Mesenchymal stem cell (in vitro differentiated cells and primary cell): ENCODE measurements at regions not wholly inside any gene's neighbourhood (a gene's known extent, or its start where the extent isn't known, plus 50 kb on each side); places are given as distances from the start of the nearest gene placed in this dataset.

ENCODE experiments used
- DNase-seq: peaks from one replicate; pipeline ENCODE4 v3.0.0-alpha.2; 2013
- H2AFZ ChIP-seq: one replicate; pipeline ENCODE4 v1.6.1; 2013; ENCODE audit warnings: low read depth, mild to moderate bottlenecking, control low read depth, inconsistent platforms, low read length, moderate library complexity
- H2AK5ac ChIP-seq: 2 replicates; pipeline ENCODE4 v1.6.1; 2013; ENCODE audit warnings: low read length, moderate library complexity, mild to moderate bottlenecking, inconsistent platforms; ENCODE audit not compliant: severe bottlenecking
- H2BK120ac ChIP-seq: one replicate; pipeline ENCODE4 v1.6.1; 2013; ENCODE audit warnings: low read depth, mild to moderate bottlenecking, inconsistent platforms, low read length, moderate library complexity
- H2BK12ac ChIP-seq, 2 experiments: one replicate each; pipeline ENCODE4 v1.6.1; 2013; ENCODE audit warnings: inconsistent platforms in 2 of 2, low read length in 2 of 2, mild to moderate bottlenecking in 2 of 2, moderate library complexity in 2 of 2, control low read depth in 1 of 2
- H2BK15ac ChIP-seq: one replicate; pipeline ENCODE4 v1.6.1; 2013; ENCODE audit warnings: mild to moderate bottlenecking, low read depth, inconsistent platforms; ENCODE audit not compliant: poor library complexity, severe bottlenecking
- H2BK5ac ChIP-seq: 2 replicates; pipeline ENCODE4 v1.6.1; 2013; ENCODE audit warnings: low read depth, mild to moderate bottlenecking, low read length, control low read depth, inconsistent platforms; ENCODE audit not compliant: poor library complexity, severe bottlenecking
- H3K14ac ChIP-seq, 2 experiments: one replicate each; pipeline ENCODE4 v1.6.1; 2013; ENCODE audit warnings: inconsistent platforms in 2 of 2, low read length in 2 of 2, control low read depth in 1 of 2, mild to moderate bottlenecking in 1 of 2, moderate library complexity in 1 of 2
- H3K18ac ChIP-seq, 2 experiments: one replicate each; pipeline ENCODE4 v1.6.1; 2013; ENCODE audit warnings: inconsistent platforms in 2 of 2, low read length in 2 of 2, control low read depth in 1 of 2, low read depth in 1 of 2, mild to moderate bottlenecking in 1 of 2
- H3K23ac ChIP-seq, 2 experiments: one replicate each; pipeline ENCODE4 v1.6.1; 2013; ENCODE audit warnings: inconsistent platforms in 2 of 2, low read length in 2 of 2, mild to moderate bottlenecking in 2 of 2, moderate library complexity in 2 of 2, control low read depth in 1 of 2
- H3K27ac ChIP-seq: 2 replicates; pipeline ENCODE4 v1.5.1; 2013; ENCODE audit warnings: mild to moderate bottlenecking, moderate library complexity, low read length, control low read depth, inconsistent platforms; ENCODE audit not compliant: poor library complexity, severe bottlenecking
- H3K27me3 ChIP-seq, 2 experiments: 2 replicates each; pipeline versions ENCODE4 v1.6.1 to v1.7.0; 2013; ENCODE audit warnings: low read length in 2 of 2, mild to moderate bottlenecking in 2 of 2, moderate library complexity in 2 of 2, control low read depth in 1 of 2, inconsistent platforms in 1 of 2; ENCODE audit not compliant: control insufficient read depth in 1 of 2, insufficient read depth in 1 of 2
- H3K36me3 ChIP-seq, 2 experiments: 2 replicates each; pipeline versions ENCODE4 v1.6.1 to v1.7.0; 2013; ENCODE audit warnings: low read length in 2 of 2, control low read depth in 1 of 2, inconsistent platforms in 1 of 2, low read depth in 1 of 2, mild to moderate bottlenecking in 1 of 2; ENCODE audit not compliant: insufficient read depth in 2 of 2, control insufficient read depth in 1 of 2
- H3K4ac ChIP-seq, 2 experiments: one replicate each; pipeline ENCODE4 v1.6.1; 2013; ENCODE audit warnings: inconsistent platforms in 2 of 2, low read length in 2 of 2, mild to moderate bottlenecking in 2 of 2, moderate library complexity in 2 of 2, control low read depth in 1 of 2, low read depth in 1 of 2
- H3K4me1 ChIP-seq: 2 replicates; pipeline ENCODE4 v1.6.1; 2013; ENCODE audit warnings: low read depth, low read length, control low read depth; ENCODE audit not compliant: control insufficient read depth, insufficient read depth
- H3K4me2 ChIP-seq: 2 replicates; pipeline ENCODE4 v1.6.1; 2013; ENCODE audit warnings: low read length, mild to moderate bottlenecking, inconsistent platforms; ENCODE audit not compliant: poor library complexity, severe bottlenecking
- H3K4me3 ChIP-seq, 2 experiments: 2 replicates each; pipeline versions ENCODE4 v1.5.1 to v1.7.0; 2013; ENCODE audit warnings: low read length in 2 of 2, mild to moderate bottlenecking in 2 of 2, control low read depth in 1 of 2, low read depth in 1 of 2; ENCODE audit not compliant: insufficient read depth in 1 of 2
- H3K79me1 ChIP-seq: replicated peaks from 2 replicates; pipeline ENCODE4 v1.6.1; 2013; ENCODE audit warnings: mild to moderate bottlenecking, control low read depth, low read length, inconsistent platforms; ENCODE audit not compliant: poor library complexity, severe bottlenecking
- H3K9ac ChIP-seq: 2 replicates; pipeline ENCODE4 v1.7.0; 2013; ENCODE audit warnings: mild to moderate bottlenecking, low read length, moderate library complexity
- H3K9me3 ChIP-seq: 2 replicates; pipeline ENCODE4 v1.7.0; 2013; ENCODE audit warnings: mild to moderate bottlenecking, low read length; ENCODE audit not compliant: control insufficient read depth
- H4K8ac ChIP-seq: one replicate; pipeline ENCODE4 v1.6.1; 2013; ENCODE audit warnings: inconsistent platforms, mild to moderate bottlenecking, low read length, moderate library complexity
- H4K91ac ChIP-seq: one replicate; pipeline ENCODE4 v1.6.1; 2013; ENCODE audit warnings: mild to moderate bottlenecking, low read length, inconsistent platforms
- WGBS: methylation state at CpG from one replicate; pipeline ENCODE4 v1.1.7; 2013; ENCODE audit warnings: mixed read lengths; 5-methylcytosine and 5-hydroxymethylcytosine counted together

DNA sequence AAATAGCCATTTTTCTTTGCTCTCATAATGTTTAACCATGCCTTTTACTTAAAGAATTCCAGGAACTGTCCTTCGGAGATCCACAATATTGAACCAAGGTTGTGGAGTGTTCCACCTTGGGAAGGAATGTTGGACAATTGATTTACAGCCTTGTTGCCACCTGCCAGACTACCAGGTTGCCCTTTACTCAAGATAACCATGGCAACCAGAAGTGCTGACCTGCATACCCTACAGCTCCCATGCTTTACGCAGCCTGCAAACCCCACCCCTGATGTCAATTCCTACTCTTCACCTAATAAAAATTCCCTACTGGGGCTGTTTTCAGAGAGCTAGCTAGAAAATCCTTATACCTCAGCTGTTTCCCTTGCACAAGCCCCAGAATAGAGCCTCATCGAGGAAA, 151.0 kb upstream of the RXFP2 start:
- Histone ChIP-seq H3K4ac (no peak overlapping the region), H2BK5ac (no peak overlapping the region), H2AK5ac (no peak overlapping the region), H2AFZ (no peak overlapping the region), H2BK120ac (no peak overlapping the region), H2BK12ac (no peak overlapping the region), H4K8ac (no peak overlapping the region), H4K91ac (no peak overlapping the region), H3K4me2 (no peak overlapping the region), H2BK15ac (no peak overlapping the region), H3K23ac (no peak overlapping the region), H3K4me3 (no peak overlapping the region), H3K9ac (no peak overlapping the region), H3K36me3 (no peaks in the 10 kb centered on the region), H3K4me1 (no peaks in the 10 kb centered on the region), H3K18ac (no peak overlapping the region), H3K27ac (no peak overlapping the region), H3K9me3 (peaks cover 4% of the 10 kb centered on the region), H3K14ac (no peak overlapping the region), H3K79me1 (no peaks in the 10 kb centered on the region), H3K27me3 (no peaks in the 10 kb centered on the region)
- 85% methylated on average over 2 of the region's 3 CpGs for WGBS
- DNase-seq, result no peak

DNA sequence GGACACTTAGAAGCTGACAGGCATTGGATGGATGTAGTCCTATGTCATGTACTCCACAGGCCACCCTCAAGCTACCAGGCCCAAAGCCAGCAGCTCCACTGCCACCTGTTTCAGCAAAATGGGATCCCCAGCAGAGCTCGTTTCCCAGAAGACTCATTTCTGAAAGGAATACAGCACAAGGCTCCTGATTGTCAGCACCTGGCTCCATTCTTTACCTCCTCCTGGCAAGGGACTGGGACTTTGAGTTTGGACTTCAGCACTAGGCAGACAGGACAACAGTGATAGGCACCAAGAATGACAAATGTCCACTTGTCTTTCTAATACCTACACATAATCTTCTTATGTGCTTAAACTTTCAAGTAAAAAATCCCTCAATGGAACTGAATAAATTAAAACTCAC, 150.4 kb upstream of the RXFP2 start:
- no peak overlapping the region for H3K27ac ChIP-seq
- H3K36me3 ChIP-seq, result no peaks in the 10 kb centered on the region
- peaks cover 4% of the 10 kb centered on the region for H3K9me3 ChIP-seq
- H2AFZ ChIP-seq, result no peak overlapping the region
- H3K79me1 ChIP-seq, result no peaks in the 10 kb centered on the region
- no peak overlapping the region for H2AK5ac ChIP-seq
- no peak overlapping the region for H3K4ac ChIP-seq
- H2BK120ac ChIP-seq, result no peak overlapping the region
- H4K91ac ChIP-seq, result no peak overlapping the region
- no peak for DNase-seq
- no peak overlapping the region for H3K4me3 ChIP-seq
- 40% methylated on average over 1 of the region's 1 CpG for WGBS
- H2BK5ac ChIP-seq, result no peak overlapping the region
- H3K4me1 ChIP-seq, result no peaks in the 10 kb centered on the region
- no peak overlapping the region for H4K8ac ChIP-seq
- H3K27me3 ChIP-seq, result peaks cover 0 to under 1% of the 10 kb centered on the region in 2 experiments
- no peak overlapping the region for H3K23ac ChIP-seq
- H3K14ac ChIP-seq, result no peak overlapping the region
- H3K9ac ChIP-seq, result no peak overlapping the region
- H2BK15ac ChIP-seq, result no peak overlapping the region
- H3K18ac ChIP-seq, result no peak overlapping the region
- H2BK12ac ChIP-seq, result no peak overlapping the region
- no peak overlapping the region for H3K4me2 ChIP-seq

- no peak overlapping the region for H2AFZ ChIP-seq
- no peak overlapping the region for H3K4me3 ChIP-seq
- no peaks in the 10 kb centered on the region for H3K4me1 ChIP-seq
- H3K36me3 ChIP-seq, result no peaks in the 10 kb centered on the region
- H3K79me1 ChIP-seq, result no peaks in the 10 kb centered on the region
- peaks cover 0 to 7% of the 10 kb centered on the region in 2 experiments for H3K27me3 ChIP-seq
- no peak overlapping the region for H4K8ac ChIP-seq
- no peak overlapping the region for H3K14ac ChIP-seq
- no peak overlapping the region for H3K4ac ChIP-seq
- H2BK15ac ChIP-seq, result no peak overlapping the region
- no peak overlapping the region for H4K91ac ChIP-seq
- no peak overlapping the region for H3K23ac ChIP-seq
- no peaks in the 10 kb centered on the region for H3K9me3 ChIP-seq
- DNase-seq, result no peak
- H2BK12ac ChIP-seq, result no peak overlapping the region
- no peak overlapping the region for H3K9ac ChIP-seq
- H2BK120ac ChIP-seq, result no peak overlapping the region
- H2BK5ac ChIP-seq, result no peak overlapping the region
- WGBS, result 71% methylated on average over 4 of the region's 4 CpGs
- H3K27ac ChIP-seq, result no peak overlapping the region
- H3K4me2 ChIP-seq, result no peak overlapping the region
- no peak overlapping the region for H2AK5ac ChIP-seq
- no peak overlapping the region for H3K18ac ChIP-seq
Observed at GRCh38 chr13:31591642-31592233, 147.6 kb upstream of the RXFP2 start.

- no peak overlapping the region for H3K23ac ChIP-seq
- H2BK15ac ChIP-seq, result no peak overlapping the region
- H4K91ac ChIP-seq, result no peak overlapping the region
- H2BK12ac ChIP-seq, result no peak overlapping the region
- H3K79me1 ChIP-seq, result no peaks in the 10 kb centered on the region
- H3K4ac ChIP-seq, result no peak overlapping the region
- H3K9me3 ChIP-seq, result no peaks in the 10 kb centered on the region
- H3K18ac ChIP-seq, result no peak overlapping the region
- no peak overlapping the region for H2BK120ac ChIP-seq
- no peaks in the 10 kb centered on the region for H3K36me3 ChIP-seq
- no peak overlapping the region for H3K4me2 ChIP-seq
- H3K4me3 ChIP-seq, result no peak overlapping the region
- H2AK5ac ChIP-seq, result no peak overlapping the region
- 89% methylated on average over 5 of the region's 5 CpGs for WGBS
- H3K9ac ChIP-seq, result no peak overlapping the region
- H2BK5ac ChIP-seq, result no peak overlapping the region
- H3K27ac ChIP-seq, result no peak overlapping the region
- peaks cover 0 to 7% of the 10 kb centered on the region in 2 experiments for H3K27me3 ChIP-seq
- no peaks in the 10 kb centered on the region for H3K4me1 ChIP-seq
- no peak overlapping the region for H2AFZ ChIP-seq
- no peak overlapping the region for H4K8ac ChIP-seq
- H3K14ac ChIP-seq, result no peak overlapping the region
- DNase-seq, result no peak
Observed at GRCh38 chr13:31594056-31594455, 145.3 kb upstream of the RXFP2 start.
